Adrenal gland (tissue), 5 donors: ENCODE measurements at regions not wholly inside any gene's neighbourhood (a gene's known extent, or its start where the extent isn't known, plus 50 kb on each side); places are given as distances from the start of the nearest gene placed in this dataset.

Experiments used
- CTCF ChIP-seq, 6 experiments: fragments of 450-650 bp in 4 of 6; fragments of 200-600 bp in 2 of 6; sonication (generic) in 1 of 6; IDR thresholded peaks; 1 replicate in 5 of 6; 2 replicates in 1 of 6; pipeline versions ENCODE4 v1.5.1 to v1.8.0; 2016 to 2021; ENCODE audit warnings: antibody characterized with exemption in 6 of 6, mild to moderate bottlenecking in 2 of 6, moderate library complexity in 1 of 6
- POLR2A ChIP-seq, 2 donors: fragments of 450-650 bp; IDR thresholded peaks; one replicate each; pipeline ENCODE4 v1.6.1; 2017; ENCODE audit warnings: antibody characterized with exemption in 2 of 2, mild to moderate bottlenecking in 2 of 2, moderate library complexity in 1 of 2
- donor health status: DM: no; HTN: no; CAD: no.

DNA sequence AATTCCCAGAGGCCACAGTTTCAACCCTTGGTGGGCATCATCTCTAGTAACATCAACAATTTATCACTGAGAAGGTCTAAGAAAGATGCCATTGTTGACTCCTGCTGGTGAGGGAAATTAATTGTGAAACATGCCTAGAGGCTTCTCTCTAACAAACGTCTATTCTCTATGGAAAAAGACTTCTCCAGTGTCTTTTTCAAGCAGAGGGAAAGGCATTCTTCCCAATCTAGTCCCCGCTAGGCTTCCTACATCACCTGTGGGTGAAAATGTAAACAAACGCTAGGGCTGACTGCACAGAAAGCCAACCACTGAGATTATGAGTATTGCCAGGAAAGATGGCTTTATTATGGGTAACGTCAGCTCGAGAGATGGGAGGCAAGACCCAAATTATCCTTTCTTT lies 677.4 kb downstream of the NCAM2 start:
- no peak for TF ChIP-seq CTCF (IDR thresholded peaks at IDR 0.05)
- no peak for TF ChIP-seq POLR2A (IDR thresholded peaks at IDR 0.05)
